ENCODE measurements at regions not wholly inside any gene's neighbourhood (a gene's known extent, or its start where the extent isn't known, plus 50 kb on each side); places are given as distances from the start of the nearest gene placed in this dataset.

- TF ChIP-seq, protein P1, sequence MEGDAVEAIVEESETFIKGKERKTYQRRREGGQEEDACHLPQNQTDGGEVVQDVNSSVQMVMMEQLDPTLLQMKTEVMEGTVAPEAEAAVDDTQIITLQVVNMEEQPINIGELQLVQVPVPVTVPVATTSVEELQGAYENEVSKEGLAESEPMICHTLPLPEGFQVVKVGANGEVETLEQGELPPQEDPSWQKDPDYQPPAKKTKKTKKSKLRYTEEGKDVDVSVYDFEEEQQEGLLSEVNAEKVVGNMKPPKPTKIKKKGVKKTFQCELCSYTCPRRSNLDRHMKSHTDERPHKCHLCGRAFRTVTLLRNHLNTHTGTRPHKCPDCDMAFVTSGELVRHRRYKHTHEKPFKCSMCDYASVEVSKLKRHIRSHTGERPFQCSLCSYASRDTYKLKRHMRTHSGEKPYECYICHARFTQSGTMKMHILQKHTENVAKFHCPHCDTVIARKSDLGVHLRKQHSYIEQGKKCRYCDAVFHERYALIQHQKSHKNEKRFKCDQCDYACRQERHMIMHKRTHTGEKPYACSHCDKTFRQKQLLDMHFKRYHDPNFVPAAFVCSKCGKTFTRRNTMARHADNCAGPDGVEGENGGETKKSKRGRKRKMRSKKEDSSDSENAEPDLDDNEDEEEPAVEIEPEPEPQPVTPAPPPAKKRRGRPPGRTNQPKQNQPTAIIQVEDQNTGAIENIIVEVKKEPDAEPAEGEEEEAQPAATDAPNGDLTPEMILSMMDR (conservative IDR thresholded peaks at IDR 0.05) = no peak
- no peak for TF ChIP-seq ZFX (IDR thresholded peaks at IDR 0.05)
These were observed 481.8 kb downstream of the HAO1 start for GRCh38 chr20:7458459-7458858.
